Liver (tissue), 8 donors: ENCODE measurements at regions not wholly inside any gene's neighbourhood (a gene's known extent, or its start where the extent isn't known, plus 50 kb on each side); places are given as distances from the start of the nearest gene placed in this dataset.

ENCODE experiments used
- DNase-seq: peaks from one replicate; pipeline ENCODE4 v3.0.0-alpha.2; 2017; ENCODE audit warnings: low spot score
- H3K27ac ChIP-seq, 2 donors: one replicate each; pipeline ENCODE4 v1.7.0; 2013; ENCODE audit warnings: inconsistent platforms in 2 of 2, low read length in 2 of 2, control low read depth in 1 of 2, low read depth in 1 of 2, mild to moderate bottlenecking in 1 of 2
- H3K27me3 ChIP-seq, 4 donors: one replicate each; pipeline versions ENCODE4 v1.6.1 to v1.7.0; 2013; ENCODE audit warnings: low read length in 3 of 4, inconsistent platforms in 1 of 4, mild to moderate bottlenecking in 1 of 4, moderate library complexity in 1 of 4; ENCODE audit not compliant: control insufficient read depth in 4 of 4, insufficient read depth in 4 of 4
- H3K36me3 ChIP-seq, 4 donors: one replicate each; pipeline versions ENCODE4 v1.6.1 to v1.7.0; 2013; ENCODE audit warnings: low read length in 3 of 4, mild to moderate bottlenecking in 3 of 4, low read depth in 1 of 4, moderate library complexity in 1 of 4; ENCODE audit not compliant: control insufficient read depth in 4 of 4, insufficient read depth in 3 of 4
- H3K4me1 ChIP-seq, 4 donors: one replicate each; pipeline versions ENCODE4 v1.6.1 to v1.7.0; 2013; ENCODE audit warnings: low read length in 3 of 4, mild to moderate bottlenecking in 3 of 4, moderate library complexity in 1 of 4; ENCODE audit not compliant: control insufficient read depth in 4 of 4, insufficient read depth in 4 of 4
- H3K4me3 ChIP-seq, 3 donors: one replicate each; pipeline versions ENCODE4 v1.6.1 to v1.7.0; 2013; ENCODE audit warnings: low read length in 3 of 3, control low read depth in 1 of 3, low read depth in 1 of 3, mild to moderate bottlenecking in 1 of 3
- H3K9ac ChIP-seq, 2 donors: one replicate each; pipeline ENCODE4 v1.7.0; 2013; ENCODE audit warnings: low read length in 2 of 2, mild to moderate bottlenecking in 2 of 2, moderate library complexity in 2 of 2, control low read depth in 1 of 2, low read depth in 1 of 2
- H3K9me3 ChIP-seq, 4 donors: one replicate each; pipeline versions ENCODE4 v1.6.1 to v1.7.0; 2013; ENCODE audit warnings: low read length in 3 of 4; ENCODE audit not compliant: control insufficient read depth in 4 of 4
- ATF3 ChIP-seq: IDR thresholded peaks from 2 replicates; pipeline ENCODE4 v1.6.1; 2016; ENCODE audit warnings: antibody characterized with exemption
- EGR1 ChIP-seq, 2 donors: IDR thresholded peaks; 2 replicates each; pipeline ENCODE4 v1.6.1; 2016 to 2018; ENCODE audit warnings: antibody characterized with exemption in 2 of 2, low read depth in 2 of 2
- FOXA1 ChIP-seq: IDR thresholded peaks from 2 replicates; pipeline ENCODE4 v1.6.1; 2016; ENCODE audit warnings: antibody characterized with exemption
- FOXA2 ChIP-seq: IDR thresholded peaks from 2 replicates; pipeline ENCODE4 v1.6.1; 2016; ENCODE audit warnings: antibody characterized with exemption
- HNF4A ChIP-seq, 2 donors: conservative IDR thresholded peaks; 2 replicates each; pipeline ENCODE4 v1.6.1; 2016; ENCODE audit warnings: antibody characterized with exemption in 2 of 2, mild to moderate bottlenecking in 2 of 2
- HNF4G ChIP-seq: IDR thresholded peaks from 2 replicates; pipeline ENCODE4 v1.6.1; 2016; ENCODE audit warnings: antibody characterized with exemption
- JUND ChIP-seq, 2 donors: IDR thresholded peaks; 2 replicates each; pipeline ENCODE4 v1.6.1; 2016; ENCODE audit warnings: antibody characterized with exemption in 2 of 2
- RAD21 ChIP-seq, 2 donors: IDR thresholded peaks; 2 replicates each; pipeline ENCODE4 v1.6.1; 2016; ENCODE audit warnings: antibody characterized with exemption in 2 of 2, mild to moderate bottlenecking in 2 of 2
- REST ChIP-seq: IDR thresholded peaks from 2 replicates; pipeline ENCODE4 v1.6.1; 2016; ENCODE audit warnings: antibody characterized with exemption, mild to moderate bottlenecking
- SP1 ChIP-seq: IDR thresholded peaks from 2 replicates; pipeline ENCODE4 v1.6.1; 2018; ENCODE audit warnings: antibody characterized with exemption, mild to moderate bottlenecking
- TAF1 ChIP-seq: conservative IDR thresholded peaks from 2 replicates; pipeline ENCODE4 v1.6.1; 2016; ENCODE audit warnings: antibody characterized with exemption, mild to moderate bottlenecking
- whole genome bisulfite sequencing: extraction: QIAGEN DNeasy Blood & Tissue Kit; methylation state at CpG from one replicate; pipeline ENCODE4 v1.1.7; 2013; 5-methylcytosine and 5-hydroxymethylcytosine counted together
- TF ChIP-seq, protein P1 (sequence below): fragments of 150-350 bp; IDR thresholded peaks from 2 replicates; pipeline ENCODE4 v1.5.1; 2017; ENCODE audit warnings: improper control_type of control experiment, low read depth, low read length; ENCODE audit not compliant: missing input control
- TF ChIP-seq, protein P2 (sequence below): IDR thresholded peaks from 2 replicates; pipeline ENCODE4 v1.6.1; 2016; ENCODE audit warnings: antibody characterized with exemption
- donor health status: healthy.
- donor health status: healthy.
- donor health status: healthy.
- donor health status: healthy.
- donor health status: healthy.

- TF ChIP-seq, protein P1, sequence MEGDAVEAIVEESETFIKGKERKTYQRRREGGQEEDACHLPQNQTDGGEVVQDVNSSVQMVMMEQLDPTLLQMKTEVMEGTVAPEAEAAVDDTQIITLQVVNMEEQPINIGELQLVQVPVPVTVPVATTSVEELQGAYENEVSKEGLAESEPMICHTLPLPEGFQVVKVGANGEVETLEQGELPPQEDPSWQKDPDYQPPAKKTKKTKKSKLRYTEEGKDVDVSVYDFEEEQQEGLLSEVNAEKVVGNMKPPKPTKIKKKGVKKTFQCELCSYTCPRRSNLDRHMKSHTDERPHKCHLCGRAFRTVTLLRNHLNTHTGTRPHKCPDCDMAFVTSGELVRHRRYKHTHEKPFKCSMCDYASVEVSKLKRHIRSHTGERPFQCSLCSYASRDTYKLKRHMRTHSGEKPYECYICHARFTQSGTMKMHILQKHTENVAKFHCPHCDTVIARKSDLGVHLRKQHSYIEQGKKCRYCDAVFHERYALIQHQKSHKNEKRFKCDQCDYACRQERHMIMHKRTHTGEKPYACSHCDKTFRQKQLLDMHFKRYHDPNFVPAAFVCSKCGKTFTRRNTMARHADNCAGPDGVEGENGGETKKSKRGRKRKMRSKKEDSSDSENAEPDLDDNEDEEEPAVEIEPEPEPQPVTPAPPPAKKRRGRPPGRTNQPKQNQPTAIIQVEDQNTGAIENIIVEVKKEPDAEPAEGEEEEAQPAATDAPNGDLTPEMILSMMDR, result no peak
- TF ChIP-seq FOXA2, result no peak
- TF ChIP-seq, protein P2, sequence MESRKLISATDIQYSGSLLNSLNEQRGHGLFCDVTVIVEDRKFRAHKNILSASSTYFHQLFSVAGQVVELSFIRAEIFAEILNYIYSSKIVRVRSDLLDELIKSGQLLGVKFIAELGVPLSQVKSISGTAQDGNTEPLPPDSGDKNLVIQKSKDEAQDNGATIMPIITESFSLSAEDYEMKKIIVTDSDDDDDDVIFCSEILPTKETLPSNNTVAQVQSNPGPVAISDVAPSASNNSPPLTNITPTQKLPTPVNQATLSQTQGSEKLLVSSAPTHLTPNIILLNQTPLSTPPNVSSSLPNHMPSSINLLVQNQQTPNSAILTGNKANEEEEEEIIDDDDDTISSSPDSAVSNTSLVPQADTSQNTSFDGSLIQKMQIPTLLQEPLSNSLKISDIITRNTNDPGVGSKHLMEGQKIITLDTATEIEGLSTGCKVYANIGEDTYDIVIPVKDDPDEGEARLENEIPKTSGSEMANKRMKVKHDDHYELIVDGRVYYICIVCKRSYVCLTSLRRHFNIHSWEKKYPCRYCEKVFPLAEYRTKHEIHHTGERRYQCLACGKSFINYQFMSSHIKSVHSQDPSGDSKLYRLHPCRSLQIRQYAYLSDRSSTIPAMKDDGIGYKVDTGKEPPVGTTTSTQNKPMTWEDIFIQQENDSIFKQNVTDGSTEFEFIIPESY, result no peak
- Histone ChIP-seq H3K27me3 (no peaks in the 10 kb centered on the region), H3K9me3 (peaks cover 0 to 5% (median 5%) of the 10 kb centered on the region in 4 donors), H3K27ac (no peak overlapping the region), H3K36me3 (no peaks in the 10 kb centered on the region), H3K4me3 (no peak overlapping the region), H3K9ac (no peak overlapping the region), H3K4me1 (no peaks in the 10 kb centered on the region)
- DNase-seq, result no peak
- WGBS, result 61% methylated on average over 1 of the region's 1 CpG
Measured at GRCh38 chr16:25426829-25427228, 169.2 kb upstream of the ZKSCAN2 start.

GRCh38 chr16:25419681-25420080 lies 162.0 kb upstream of the ZKSCAN2 start:
- H3K36me3 ChIP-seq, result no peaks in the 10 kb centered on the region
- no peak overlapping the region for H3K4me3 ChIP-seq
- H3K4me1 ChIP-seq, result no peaks in the 10 kb centered on the region
- H3K9me3 ChIP-seq, result no peaks in the 10 kb centered on the region
- 78% methylated on average over 3 of the region's 3 CpGs for WGBS
- H3K9ac ChIP-seq, result no peak overlapping the region
- no peak for DNase-seq
- no peak for TF ChIP-seq EGR1 (IDR thresholded peaks at IDR 0.05; ENCODE audit: low read depth in 2 of 2)
- no peak for TF ChIP-seq HNF4A (conservative IDR thresholded peaks at IDR 0.05)
- no peak for TF ChIP-seq TAF1
- H3K27ac ChIP-seq, result no peak overlapping the region
- no peaks in the 10 kb centered on the region for H3K27me3 ChIP-seq

DNA sequence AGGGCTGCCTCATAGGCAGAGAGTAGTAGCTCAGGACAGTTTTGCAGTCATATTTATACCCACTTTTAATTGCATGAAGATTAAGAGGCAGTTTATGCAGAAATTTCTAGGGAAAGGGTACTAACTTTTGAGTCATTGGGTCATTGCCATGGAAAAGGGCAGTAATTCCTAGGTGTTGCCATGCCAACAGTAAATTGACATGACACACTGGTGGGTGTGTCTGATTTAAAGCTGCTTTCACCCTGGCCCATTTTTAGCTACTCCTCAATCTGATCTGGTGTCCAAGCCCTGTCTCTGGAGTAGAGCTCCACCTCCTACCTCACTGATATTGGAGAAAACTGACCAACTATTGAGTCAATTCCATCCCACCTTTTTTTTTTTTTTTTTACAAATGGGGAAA lies 161.5 kb upstream of the ZKSCAN2 start:
- H3K27ac ChIP-seq, result no peak overlapping the region
- no peak for DNase-seq
- no peaks in the 10 kb centered on the region for H3K4me1 ChIP-seq
- TF ChIP-seq, protein P2, result no peak
- no peak for TF ChIP-seq TAF1
- TF ChIP-seq REST, result no peak
- TF ChIP-seq SP1, result no peak
- TF ChIP-seq HNF4G, result no peak
- TF ChIP-seq FOXA1, result no peak
- no peak for TF ChIP-seq ATF3
- TF ChIP-seq EGR1 (IDR thresholded peaks at IDR 0.05; ENCODE audit: low read depth in 2 of 2), result no peak
- TF ChIP-seq RAD21 (IDR thresholded peaks at IDR 0.05), result no peak
- TF ChIP-seq JUND (IDR thresholded peaks at IDR 0.05), result no peak
- TF ChIP-seq, protein P1, result no peak
- no peaks in the 10 kb centered on the region for H3K27me3 ChIP-seq
- H3K36me3 ChIP-seq, result no peaks in the 10 kb centered on the region
- no peaks in the 10 kb centered on the region for H3K9me3 ChIP-seq
- no peak overlapping the region for H3K9ac ChIP-seq
- no peak overlapping the region for H3K4me3 ChIP-seq
